ENCODE measurements at regions not wholly inside any gene's neighbourhood (a gene's known extent, or its start where the extent isn't known, plus 50 kb on each side); places are given as distances from the start of the nearest gene placed in this dataset.

DNA sequence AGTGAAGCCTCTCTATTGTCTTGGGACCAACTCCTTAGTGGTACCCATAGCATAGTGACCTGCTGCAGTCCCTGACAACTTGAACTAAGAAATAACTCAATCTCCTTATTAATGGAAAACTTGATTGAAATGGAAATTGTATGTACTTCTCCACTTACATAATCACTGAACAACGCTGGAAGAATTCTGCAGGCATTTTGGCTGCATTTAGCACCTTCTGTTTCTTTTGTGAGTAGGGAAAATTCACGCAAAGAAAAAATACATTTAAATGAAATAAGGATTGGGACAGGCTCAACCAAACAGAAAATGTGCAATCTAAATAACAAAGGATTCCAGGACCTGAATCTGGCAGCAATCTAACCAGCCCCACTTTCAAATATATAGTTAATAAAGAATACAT, 126.9 kb upstream of the GHITM start:
- H3K56ac ChIP-seq (replicated peaks; ENCODE audit: insufficient read length, low read depth, low read length), result no peak overlapping the region
- H3K18ac ChIP-seq (ENCODE audit: extremely low read depth, low read length), result no peak overlapping the region
- no peak overlapping the region; the same call in 1 of the 2 replicates for H2AFZ ChIP-seq (ENCODE audit: low read length)
- H2BK20ac ChIP-seq (ENCODE audit: low read length), result no peak overlapping the region
- H3K9me3 ChIP-seq (ENCODE audit: insufficient read depth in 2 of 2, low read depth in 1 of 2, low read length in 1 of 2), result no peaks in the 10 kb centered on the region
- no peak for DNase-seq (ENCODE audit: low read depth in 1 of 2, low spot score in 2 of 2)
- H4K8ac ChIP-seq (ENCODE audit: extremely low read depth, insufficient read depth, low read length), result no peak overlapping the region
- H2BK12ac ChIP-seq (ENCODE audit: low read depth, low read length), result no peak overlapping the region
- H3K27me3 ChIP-seq (replicated peaks in 1 of 4; ENCODE audit: control insufficient read depth in 3 of 4, extremely low read depth in 1 of 4, insufficient read depth in 3 of 4, low read length in 3 of 4), result no peaks in the 10 kb centered on the region
- FAIRE-seq, result no peak
- no peak overlapping the region for H2BK5ac ChIP-seq (ENCODE audit: low read depth, low read length)
- CTCF ChIA-PET (ENCODE audit: partially characterized antibody), result interaction anchor here (0.6 to 1.4 kb wide), 3 partner anchors 27 to 1104 kb away, joined by 3 read pairs; no protein-coding TSS in a partner anchor
- H3K4me3 ChIP-seq (ENCODE audit: extremely low read depth in 1 of 4, insufficient read depth in 2 of 4, low read depth in 3 of 4, low read length in 4 of 4), result no peak overlapping the region
- no peak overlapping the region for H2AK5ac ChIP-seq (ENCODE audit: low read depth, low read length)
- no peak overlapping the region for H4K91ac ChIP-seq (replicated peaks; ENCODE audit: insufficient read length, low read length)
- no peaks in the 10 kb centered on the region for H3K79me1 ChIP-seq (ENCODE audit: low read depth, low read length)
- no peak overlapping the region for H3K4me2 ChIP-seq (ENCODE audit: insufficient read depth in 1 of 2, low read depth in 2 of 2, low read length in 2 of 2)
- H4K5ac ChIP-seq (ENCODE audit: insufficient read length, low read depth, low read length), result no peak overlapping the region
- H2BK120ac ChIP-seq (replicated peaks; ENCODE audit: low read depth, low read length), result no peak overlapping the region
- WGBS, 2 experiments (ENCODE audit: extremely low coverage in 1 of 2, insufficient coverage in 1 of 2, insufficient read length in 1 of 2, insufficient replicate concordance in 2 of 2, low coverage in 1 of 2, low lambda C conversion rate in 2 of 2, missing lambda C conversion rate in 1 of 2), result 66% methylated on average over 2 of the region's 2 CpGs; no CpG with 5 or more reads in 1 of the 2 experiments
- H3K23me2 ChIP-seq (ENCODE audit: low read depth, low read length), result peaks cover 3% of the 10 kb centered on the region; the same call in 1 of the 2 replicates
- H3K9ac ChIP-seq (replicated peaks in 1 of 4; ENCODE audit: extremely low read depth in 1 of 4, low read depth in 3 of 4, low read length in 3 of 4), result no peak overlapping the region
- H3K27ac ChIP-seq (ENCODE audit: low read depth, low read length), result no peak overlapping the region
- no peaks in the 10 kb centered on the region for H4K20me1 ChIP-seq (replicated peaks in 1 of 2; ENCODE audit: control insufficient read depth in 1 of 2, insufficient read depth in 2 of 2, low read length in 2 of 2)
- no peak overlapping the region for H3K14ac ChIP-seq (ENCODE audit: insufficient read length)
- peaks cover 0 to 4% (median 0%) of the 10 kb centered on the region in 4 experiments; a peak in 1 of 7 replicates for H3K4me1 ChIP-seq (replicated peaks in 1 of 4; ENCODE audit: control insufficient read depth in 3 of 4, insufficient read depth in 4 of 4, low read length in 3 of 4)
- TF ChIP-seq EP300 (IDR thresholded peaks at IDR 0.05; ENCODE audit: borderline replicate concordance in 1 of 2, low read depth in 2 of 2, low read length in 2 of 2), result no peak
- no peak for TF ChIP-seq TAF1 (IDR thresholded peaks at IDR 0.05; ENCODE audit: low read depth, low read length)
- no peak for TF ChIP-seq SAP30 (IDR thresholded peaks at IDR 0.05; ENCODE audit: insufficient read depth, insufficient replicate concordance, low read length)
- no peak for TF ChIP-seq ASH2L (IDR thresholded peaks at IDR 0.05; ENCODE audit: low read length)
- no peak for TF ChIP-seq POLR2A (IDR thresholded peaks at IDR 0.05; ENCODE audit: control extremely low read depth in 1 of 2, low read depth in 2 of 2, low read length in 2 of 2)
- TF ChIP-seq BRCA1 (IDR thresholded peaks at IDR 0.05; ENCODE audit: low read depth, low read length), result no peak
- TF ChIP-seq CTBP2 (IDR thresholded peaks at IDR 0.05; ENCODE audit: borderline replicate concordance, insufficient read depth, insufficient read length, low read length), result no peak
- no peak for TF ChIP-seq SP1 (IDR thresholded peaks at IDR 0.05; ENCODE audit: low read depth, low read length)
- TF ChIP-seq CHD2 (IDR thresholded peaks at IDR 0.05; ENCODE audit: low read length), result no peak
- TF ChIP-seq, protein P1, sequence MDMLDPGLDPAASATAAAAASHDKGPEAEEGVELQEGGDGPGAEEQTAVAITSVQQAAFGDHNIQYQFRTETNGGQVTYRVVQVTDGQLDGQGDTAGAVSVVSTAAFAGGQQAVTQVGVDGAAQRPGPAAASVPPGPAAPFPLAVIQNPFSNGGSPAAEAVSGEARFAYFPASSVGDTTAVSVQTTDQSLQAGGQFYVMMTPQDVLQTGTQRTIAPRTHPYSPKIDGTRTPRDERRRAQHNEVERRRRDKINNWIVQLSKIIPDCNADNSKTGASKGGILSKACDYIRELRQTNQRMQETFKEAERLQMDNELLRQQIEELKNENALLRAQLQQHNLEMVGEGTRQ (IDR thresholded peaks at IDR 0.05; ENCODE audit: low read length), result no peak
- TF ChIP-seq SP2 (IDR thresholded peaks at IDR 0.05; ENCODE audit: low read length), result no peak
- no peak for TF ChIP-seq HDAC6 (IDR thresholded peaks at IDR 0.05; ENCODE audit: low read depth, low read length)
- TF ChIP-seq, protein P2, sequence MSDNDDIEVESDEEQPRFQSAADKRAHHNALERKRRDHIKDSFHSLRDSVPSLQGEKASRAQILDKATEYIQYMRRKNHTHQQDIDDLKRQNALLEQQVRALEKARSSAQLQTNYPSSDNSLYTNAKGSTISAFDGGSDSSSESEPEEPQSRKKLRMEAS (IDR thresholded peaks at IDR 0.05), result no peak
- no peak for TF ChIP-seq KDM4A (IDR thresholded peaks at IDR 0.05; ENCODE audit: low read depth, low read length, severe bottlenecking)
- no peaks in the 10 kb centered on the region for H3K36me3 ChIP-seq (ENCODE audit: control insufficient read depth in 2 of 4, insufficient read depth in 4 of 4, low read length in 3 of 4)
- H3K79me2 ChIP-seq (ENCODE audit: control insufficient read depth in 1 of 2, insufficient read depth in 2 of 2, low read length in 2 of 2), result no peaks in the 10 kb centered on the region
- POLR2A ChIA-PET (ENCODE audit: partially characterized antibody), result interaction anchor here (0.6 to 1.1 kb wide), 2 partner anchors 16 to 85 kb away, joined by 3 to 4 read pairs; no protein-coding TSS in a partner anchor
- H2BK15ac ChIP-seq (ENCODE audit: low read length), result no peak overlapping the region
- H3K23ac ChIP-seq (ENCODE audit: insufficient read length), result no peak overlapping the region
- no peak overlapping the region for H3K4ac ChIP-seq (replicated peaks; ENCODE audit: insufficient read length, low read depth, low read length)
